DND-41 (cell line): ENCODE measurements at regions not wholly inside any gene's neighbourhood (a gene's known extent, or its start where the extent isn't known, plus 50 kb on each side); places are given as distances from the start of the nearest gene placed in this dataset.

Experiments used
- ATAC-seq: fragments of 200-7000 bp; cut with Tn5 transposase; 3 replicates; pipeline ENCODE4 v1.9.1; 2021; ENCODE audit warnings: low read depth; ENCODE audit not compliant: insufficient read depth
- DNase-seq: peaks from one replicate; pipeline ENCODE4 v3.0.0-alpha.2; 2020
- H2AFZ ChIP-seq: 2 replicates; pipeline ENCODE4 v1.6.0; 2012; ENCODE audit warnings: low read depth, low read length
- H3K27ac ChIP-seq: 2 replicates; pipeline ENCODE4 v1.5.1; 2012; ENCODE audit warnings: low read length, inconsistent platforms
- H3K27me3 ChIP-seq: fragments of 200-600 bp; sonication (generic); 2 replicates; pipeline ENCODE4 v1.6.0; 2012; ENCODE audit warnings: low read length, mild to moderate bottlenecking, inconsistent platforms; ENCODE audit not compliant: insufficient read depth, poor library complexity
- H3K36me3 ChIP-seq: 2 replicates; pipeline ENCODE4 v1.5.1; 2012; ENCODE audit warnings: low read length, inconsistent platforms; ENCODE audit not compliant: insufficient read depth
- H3K4me1 ChIP-seq: 2 replicates; pipeline ENCODE4 v1.5.1; 2012; ENCODE audit warnings: mild to moderate bottlenecking, low read length; ENCODE audit not compliant: insufficient read depth
- H3K4me2 ChIP-seq: 2 replicates; pipeline ENCODE4 v1.6.0; 2012; ENCODE audit warnings: mild to moderate bottlenecking, moderate library complexity, low read length, inconsistent platforms; ENCODE audit not compliant: insufficient read depth
- H3K4me3 ChIP-seq, 2 experiments: fragments of 200-600 bp in 1 of 2; shearing (Covaris generic) in 1 of 2; 2 replicates each; pipeline ENCODE4 v1.5.1; 2012 to 2016; ENCODE audit warnings: inconsistent platforms in 2 of 2, low read length in 2 of 2, mild to moderate bottlenecking in 2 of 2, low read depth in 1 of 2, moderate library complexity in 1 of 2
- H3K79me2 ChIP-seq: 2 replicates; pipeline ENCODE4 v1.6.0; 2012; ENCODE audit warnings: low read length, inconsistent platforms; ENCODE audit not compliant: insufficient read depth
- H3K9ac ChIP-seq: 2 replicates; pipeline ENCODE4 v1.6.0; 2012; ENCODE audit warnings: low read depth, mild to moderate bottlenecking, inconsistent platforms, low read length, moderate library complexity
- H3K9me3 ChIP-seq: 2 replicates; pipeline ENCODE4 v1.5.1; 2012; ENCODE audit warnings: low read length, moderate library complexity, mild to moderate bottlenecking, inconsistent platforms; ENCODE audit not compliant: insufficient read depth, severe bottlenecking
- H4K20me1 ChIP-seq: 2 replicates; pipeline ENCODE4 v1.6.0; 2012; ENCODE audit warnings: low read length; ENCODE audit not compliant: insufficient read depth
- CTCF ChIP-seq: IDR thresholded peaks from 2 replicates; pipeline ENCODE4 v1.5.1; 2012; ENCODE audit warnings: borderline replicate concordance, low read length, moderate library complexity, mild to moderate bottlenecking; ENCODE audit not compliant: poor library complexity, severe bottlenecking; ENCODE audit errors: extremely low read depth
- EZH2 ChIP-seq: IDR thresholded peaks from 3 replicates; pipeline ENCODE4 v1.6.1; 2012; ENCODE audit warnings: borderline replicate concordance, low read depth, mild to moderate bottlenecking, moderate library complexity, low read length, inconsistent platforms; ENCODE audit not compliant: severe bottlenecking

GRCh38 chr5:104267320-104268015 is 704.9 kb upstream of the NUDT12 start:
- DNase-seq, result no peak
- TF ChIP-seq EZH2 (no peak), CTCF (no peak)
- Histone ChIP-seq H4K20me1 (no peaks in the 10 kb centered on the region), H3K4me2 (no peak overlapping the region), H3K4me3 (no peak overlapping the region), H2AFZ (no peak overlapping the region), H3K36me3 (no peaks in the 10 kb centered on the region), H3K27me3 (no peaks in the 10 kb centered on the region), H3K9me3 (no peaks in the 10 kb centered on the region), H3K4me1 (no peaks in the 10 kb centered on the region), H3K79me2 (no peaks in the 10 kb centered on the region), H3K9ac (no peak overlapping the region), H3K27ac (no peak overlapping the region)
- no peak for ATAC-seq

- Histone ChIP-seq H3K9me3 (no peaks in the 10 kb centered on the region), H2AFZ (no peak overlapping the region), H3K79me2 (no peaks in the 10 kb centered on the region), H4K20me1 (no peaks in the 10 kb centered on the region), H3K27ac (no peak overlapping the region), H3K27me3 (no peaks in the 10 kb centered on the region), H3K9ac (no peak overlapping the region), H3K36me3 (no peaks in the 10 kb centered on the region), H3K4me2 (no peak overlapping the region), H3K4me1 (no peaks in the 10 kb centered on the region), H3K4me3 (no peak overlapping the region)
- ATAC-seq (no peak), DNase-seq (no peak)
- TF ChIP-seq CTCF (no peak), EZH2 (no peak)
These were observed 703.6 kb upstream of the NUDT12 start for GRCh38 chr5:104266161-104266560.

GRCh38 chr5:104265531-104266140 is 703.0 kb upstream of the NUDT12 start:
- no peaks in the 10 kb centered on the region for H3K79me2 ChIP-seq
- no peak overlapping the region for H3K4me2 ChIP-seq
- H3K4me1 ChIP-seq, result no peaks in the 10 kb centered on the region
- H4K20me1 ChIP-seq, result no peaks in the 10 kb centered on the region
- TF ChIP-seq EZH2 (no peak), CTCF (no peak)
- no peak overlapping the region for H3K27ac ChIP-seq
- ATAC-seq, result no peak
- no peak overlapping the region for H3K9ac ChIP-seq
- no peaks in the 10 kb centered on the region for H3K36me3 ChIP-seq
- DNase-seq, result no peak
- H3K4me3 ChIP-seq, result no peak overlapping the region
- H3K9me3 ChIP-seq, result no peaks in the 10 kb centered on the region
- no peak overlapping the region for H2AFZ ChIP-seq
- H3K27me3 ChIP-seq, result no peaks in the 10 kb centered on the region
